DND-41 (cell line): ENCODE measurements at regions not wholly inside any gene's neighbourhood (a gene's known extent, or its start where the extent isn't known, plus 50 kb on each side); places are given as distances from the start of the nearest gene placed in this dataset.

Experiments used
- CTCF ChIP-seq: IDR thresholded peaks from 2 replicates; pipeline ENCODE4 v1.5.1; 2012; ENCODE audit warnings: borderline replicate concordance, low read length, moderate library complexity, mild to moderate bottlenecking; ENCODE audit not compliant: poor library complexity, severe bottlenecking; ENCODE audit errors: extremely low read depth
- EZH2 ChIP-seq: IDR thresholded peaks from 3 replicates; pipeline ENCODE4 v1.6.1; 2012; ENCODE audit warnings: borderline replicate concordance, low read depth, mild to moderate bottlenecking, moderate library complexity, low read length, inconsistent platforms; ENCODE audit not compliant: severe bottlenecking

DNA sequence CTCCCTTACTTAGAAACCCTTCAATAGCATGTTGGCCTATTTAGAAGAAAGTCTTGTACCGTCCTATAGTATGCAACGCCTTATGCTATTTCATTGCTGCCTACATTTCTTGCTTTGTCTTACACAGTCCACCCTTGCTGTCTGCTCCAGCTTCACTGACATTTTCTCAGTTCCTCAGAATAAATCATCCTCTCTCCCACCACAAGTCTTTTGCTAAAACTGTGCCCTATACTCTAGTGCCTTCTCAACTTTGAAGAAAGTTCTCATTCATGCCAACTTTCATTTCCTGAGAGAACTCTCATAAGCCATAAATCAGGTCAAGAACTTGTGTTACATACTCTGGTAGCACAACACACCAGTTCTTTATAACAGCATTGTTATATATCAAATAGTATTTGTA, 54.3 kb upstream of the COL3A1 start:
- TF ChIP-seq CTCF (no peak), EZH2 (no peak)
